Neural cell (in vitro differentiated cells): ENCODE measurements at regions not wholly inside any gene's neighbourhood (a gene's known extent, or its start where the extent isn't known, plus 50 kb on each side); places are given as distances from the start of the nearest gene placed in this dataset.
"Not testable (repeated sequence)": the region's sequence is repeated elsewhere in the genome, so short reads cannot be mapped to it uniquely, and the experiment has no call there.

Source experiments
- H2AFZ ChIP-seq: fragments of 200-600, 300-800 bp; sonication (generic), shearing (Covaris generic); 2 replicates; pipeline ENCODE4 v1.6.0; 2014; ENCODE audit warnings: low read depth, mild to moderate bottlenecking, antibody characterized with exemption, low read length, moderate library complexity
- H3F3A ChIP-seq: fragments of 200-600 bp; shearing (Covaris generic); 2 replicates; pipeline ENCODE4 v1.6.1; 2016; ENCODE audit warnings: mild to moderate bottlenecking, moderate library complexity, mixed read lengths, antibody characterized with exemption, low read length; ENCODE audit not compliant: insufficient read depth, poor library complexity, severe bottlenecking
- H3K27ac ChIP-seq: fragments of 200-600, 300-800 bp; sonication (generic), shearing (Covaris generic); 2 replicates; pipeline ENCODE4 v1.5.1; 2014; ENCODE audit warnings: mild to moderate bottlenecking, low read length, moderate library complexity
- H3K27me3 ChIP-seq: fragments of 300-800, 200-600 bp; sonication (generic), shearing (Covaris generic); 2 replicates; pipeline ENCODE4 v1.6.0; 2014; ENCODE audit warnings: mild to moderate bottlenecking, low read depth, low read length, moderate library complexity; ENCODE audit not compliant: insufficient read depth
- H3K36me3 ChIP-seq: fragments of 300-800, 200-600 bp; sonication (generic), shearing (Covaris generic); 2 replicates; pipeline ENCODE4 v1.5.1; 2014; ENCODE audit warnings: mild to moderate bottlenecking, antibody characterized with exemption, low read length, moderate library complexity; ENCODE audit not compliant: insufficient read depth
- H3K4me2 ChIP-seq: fragments of 300-800, 200-600 bp; sonication (generic), shearing (Covaris generic); 2 replicates; pipeline ENCODE4 v1.6.0; 2014; ENCODE audit warnings: mild to moderate bottlenecking, low read length
- H3K4me3 ChIP-seq: fragments of 300-800, 200-600 bp; sonication (generic), shearing (Covaris generic); 2 replicates; pipeline ENCODE4 v1.5.1; 2014; ENCODE audit warnings: mild to moderate bottlenecking, low read length, moderate library complexity
- H3K79me2 ChIP-seq: fragments of 200-600 bp; shearing (Covaris generic); replicated peaks from 2 replicates; pipeline ENCODE4 v1.6.0; 2014; ENCODE audit warnings: mild to moderate bottlenecking, low read length, moderate library complexity; ENCODE audit not compliant: insufficient read depth
- H3K9ac ChIP-seq: fragments of 300-800, 200-600 bp; sonication (generic), shearing (Covaris generic); 2 replicates; pipeline ENCODE4 v1.6.1; 2016; ENCODE audit warnings: mild to moderate bottlenecking, low read length, mixed read lengths
- H3K9me2 ChIP-seq: fragments of 200-600 bp; shearing (Covaris generic); 2 replicates; pipeline ENCODE4 v1.6.1; 2016; ENCODE audit warnings: mild to moderate bottlenecking, low read length, mixed read lengths; ENCODE audit not compliant: insufficient read depth
- H3K9me3 ChIP-seq: fragments of 200-600, 300-800 bp; sonication (generic), shearing (Covaris generic); 2 replicates; pipeline ENCODE4 v1.6.1; 2016; ENCODE audit warnings: mild to moderate bottlenecking, mixed run types, low read length, moderate library complexity, mixed read lengths
- H4K20me1 ChIP-seq: fragments of 200-600 bp; shearing (Covaris generic); 2 replicates; pipeline ENCODE4 v1.6.1; 2016; ENCODE audit warnings: mild to moderate bottlenecking, mixed run types; ENCODE audit not compliant: insufficient read depth
- RAD21 ChIP-seq: fragments of 450-650 bp; conservative IDR thresholded peaks from 2 replicates; pipeline ENCODE4 v1.6.1; 2014; ENCODE audit warnings: antibody characterized with exemption, mild to moderate bottlenecking, moderate library complexity
- SMC3 ChIP-seq: fragments of 450-650 bp; conservative IDR thresholded peaks from 2 replicates; pipeline ENCODE4 v1.6.1; 2014; ENCODE audit warnings: antibody characterized with exemption, mild to moderate bottlenecking, moderate library complexity; ENCODE audit not compliant: poor library complexity
- TF ChIP-seq, protein P1 (sequence below): fragments of 450-650 bp; IDR thresholded peaks from 2 replicates; pipeline ENCODE4 v1.5.1; 2014; ENCODE audit warnings: antibody characterized with exemption, mild to moderate bottlenecking, moderate library complexity; ENCODE audit not compliant: poor library complexity, severe bottlenecking

DNA sequence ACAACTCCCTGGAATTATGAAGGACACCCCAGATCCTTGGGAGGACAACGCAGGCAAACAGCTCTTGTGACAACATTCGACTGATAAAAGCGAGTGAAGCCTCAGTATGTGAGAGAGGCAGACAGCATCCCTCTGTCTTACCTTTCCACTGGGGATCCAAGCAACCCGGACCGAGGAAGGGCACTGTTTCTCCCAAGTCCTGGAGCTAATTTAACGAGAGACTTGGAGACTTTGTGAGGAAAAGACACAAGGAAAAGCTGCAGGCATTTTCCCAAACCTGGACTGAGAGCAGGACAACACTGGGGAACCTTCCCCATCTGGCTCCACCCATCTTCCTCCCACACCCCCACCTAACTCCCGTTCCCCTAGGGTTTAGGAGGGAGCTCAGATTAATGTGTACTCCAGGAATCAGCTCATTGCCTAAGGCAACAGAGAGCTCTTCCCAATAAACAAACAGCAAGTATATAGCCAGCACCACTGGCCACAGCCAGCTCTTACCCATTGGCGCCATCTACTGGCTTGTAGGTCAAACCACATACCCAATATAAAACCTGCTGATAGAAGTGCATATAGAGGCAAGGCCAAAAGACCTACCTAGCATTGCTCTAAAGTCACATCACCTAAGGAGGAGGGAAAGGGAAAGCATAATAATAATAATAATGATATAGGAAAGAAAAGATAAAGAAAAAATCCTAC is 76.7 kb upstream of the NEK3 start:
- H3K9me2 ChIP-seq, H2AFZ ChIP-seq, H3F3A ChIP-seq, H3K4me2 ChIP-seq, H3K4me3 ChIP-seq, H3K9ac ChIP-seq, H3K27ac ChIP-seq, H4K20me1 ChIP-seq, H3K79me2 ChIP-seq, H3K27me3 ChIP-seq, H3K36me3 ChIP-seq, H3K9me3 ChIP-seq: not testable (repeated sequence)
- TF ChIP-seq, protein P1, sequence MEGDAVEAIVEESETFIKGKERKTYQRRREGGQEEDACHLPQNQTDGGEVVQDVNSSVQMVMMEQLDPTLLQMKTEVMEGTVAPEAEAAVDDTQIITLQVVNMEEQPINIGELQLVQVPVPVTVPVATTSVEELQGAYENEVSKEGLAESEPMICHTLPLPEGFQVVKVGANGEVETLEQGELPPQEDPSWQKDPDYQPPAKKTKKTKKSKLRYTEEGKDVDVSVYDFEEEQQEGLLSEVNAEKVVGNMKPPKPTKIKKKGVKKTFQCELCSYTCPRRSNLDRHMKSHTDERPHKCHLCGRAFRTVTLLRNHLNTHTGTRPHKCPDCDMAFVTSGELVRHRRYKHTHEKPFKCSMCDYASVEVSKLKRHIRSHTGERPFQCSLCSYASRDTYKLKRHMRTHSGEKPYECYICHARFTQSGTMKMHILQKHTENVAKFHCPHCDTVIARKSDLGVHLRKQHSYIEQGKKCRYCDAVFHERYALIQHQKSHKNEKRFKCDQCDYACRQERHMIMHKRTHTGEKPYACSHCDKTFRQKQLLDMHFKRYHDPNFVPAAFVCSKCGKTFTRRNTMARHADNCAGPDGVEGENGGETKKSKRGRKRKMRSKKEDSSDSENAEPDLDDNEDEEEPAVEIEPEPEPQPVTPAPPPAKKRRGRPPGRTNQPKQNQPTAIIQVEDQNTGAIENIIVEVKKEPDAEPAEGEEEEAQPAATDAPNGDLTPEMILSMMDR = peak; percentile 72
- peak; percentile 61 for TF ChIP-seq RAD21
- TF ChIP-seq SMC3 = peak; percentile 41

DNA sequence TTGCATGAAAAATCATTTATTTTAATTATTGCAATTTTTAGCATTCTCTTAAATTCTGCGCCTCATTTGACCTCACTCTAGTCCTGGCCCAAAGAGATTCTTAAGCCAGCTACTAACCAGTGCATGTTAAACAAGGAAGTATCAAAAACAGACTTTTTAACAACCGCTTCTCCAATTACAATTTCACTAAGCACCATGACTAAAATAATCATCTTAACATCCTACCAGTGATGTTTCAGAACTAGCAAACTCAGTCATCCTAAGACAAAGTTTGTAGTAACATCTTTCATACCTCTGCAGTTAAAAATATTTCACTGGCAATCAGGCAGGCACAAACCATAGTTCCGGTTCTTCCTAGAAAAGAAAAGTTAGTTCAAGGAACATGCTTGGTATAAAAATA is 75.5 kb upstream of the NEK3 start:
- H4K20me1 ChIP-seq, H3K9ac ChIP-seq, H3K4me3 ChIP-seq, H3K4me2 ChIP-seq, H3F3A ChIP-seq, H2AFZ ChIP-seq, H3K27me3 ChIP-seq, H3K9me2 ChIP-seq, H3K9me3 ChIP-seq, H3K79me2 ChIP-seq, H3K27ac ChIP-seq, H3K36me3 ChIP-seq: not testable (repeated sequence)

DNA sequence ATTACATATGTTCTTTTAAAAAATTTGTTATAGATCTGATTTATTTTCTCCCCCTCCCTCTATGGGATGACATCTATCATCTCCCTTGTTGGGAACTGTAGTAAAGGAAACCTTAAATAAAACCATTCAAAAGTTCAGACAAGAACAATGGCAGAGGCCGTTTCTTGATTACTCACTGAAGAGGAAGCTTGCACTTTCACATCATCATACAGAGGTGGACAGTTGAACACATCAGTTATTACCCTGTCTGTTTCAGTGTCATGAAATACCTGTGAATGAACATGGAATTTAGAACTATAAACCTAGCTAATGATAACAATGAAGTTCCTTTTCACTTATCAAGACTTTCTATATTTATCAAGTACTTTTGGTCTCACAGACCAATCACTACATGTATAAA is 63.7 kb upstream of the NEK3 start:
- not testable (repeated sequence) for H3K79me2 ChIP-seq, H3F3A ChIP-seq, H3K9me2 ChIP-seq, H4K20me1 ChIP-seq, H3K27ac ChIP-seq, H3K9me3 ChIP-seq, H2AFZ ChIP-seq, H3K27me3 ChIP-seq, H3K9ac ChIP-seq, H3K4me2 ChIP-seq, H3K4me3 ChIP-seq, H3K36me3 ChIP-seq

DNA sequence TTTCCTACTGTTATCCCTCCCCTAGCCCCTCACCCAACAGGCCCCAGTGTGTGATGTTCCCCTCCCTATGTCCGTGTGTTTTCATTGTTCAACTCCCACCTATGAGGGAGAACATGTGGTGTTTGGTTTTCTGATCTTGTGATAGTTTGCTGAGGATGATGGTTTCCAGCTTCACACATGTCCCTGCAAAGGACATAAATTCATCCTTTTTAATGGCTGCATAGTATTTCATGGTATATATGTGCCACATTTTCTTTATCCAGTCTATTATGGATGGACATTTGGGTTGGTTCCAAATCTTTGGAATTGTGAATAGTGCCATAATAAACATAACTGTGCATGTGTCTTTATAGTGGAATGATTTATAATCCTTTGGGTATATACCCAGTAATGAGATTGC is 54.5 kb upstream of the NEK3 start:
- H4K20me1 ChIP-seq, H3F3A ChIP-seq: not testable (repeated sequence)

DNA sequence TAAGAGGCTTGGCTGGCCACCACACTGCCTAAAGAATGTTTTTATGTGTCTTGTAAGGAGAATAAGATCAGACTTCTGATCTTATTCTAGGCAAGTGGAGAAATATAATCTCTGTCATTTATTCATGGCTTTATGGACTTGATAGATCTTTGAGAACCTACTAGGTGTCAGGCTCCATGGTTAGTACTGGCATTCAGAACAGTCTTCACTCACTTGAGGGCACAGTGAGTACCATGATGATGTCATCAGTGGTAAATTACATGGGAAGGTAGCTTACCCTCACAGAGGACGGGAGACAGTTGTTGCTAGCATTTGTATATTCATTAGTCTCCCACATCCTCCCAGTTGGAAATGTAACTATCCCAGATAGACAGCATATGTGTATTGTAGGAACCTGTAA is 53.5 kb upstream of the NEK3 start:
- H2AFZ ChIP-seq, H4K20me1 ChIP-seq, H3K9ac ChIP-seq, H3F3A ChIP-seq, H3K9me3 ChIP-seq, H3K36me3 ChIP-seq, H3K27ac ChIP-seq, H3K4me3 ChIP-seq, H3K79me2 ChIP-seq, H3K4me2 ChIP-seq, H3K27me3 ChIP-seq, H3K9me2 ChIP-seq: not testable (repeated sequence)

More for the DNA sequence above, 54.5 kb upstream of the NEK3 start:
- H3K79me2 ChIP-seq, H3K27me3 ChIP-seq, H3K9ac ChIP-seq, H3K36me3 ChIP-seq, H3K9me3 ChIP-seq, H3K27ac ChIP-seq, H2AFZ ChIP-seq, H3K4me2 ChIP-seq, H3K4me3 ChIP-seq, H3K9me2 ChIP-seq: not testable (repeated sequence)

DNA sequence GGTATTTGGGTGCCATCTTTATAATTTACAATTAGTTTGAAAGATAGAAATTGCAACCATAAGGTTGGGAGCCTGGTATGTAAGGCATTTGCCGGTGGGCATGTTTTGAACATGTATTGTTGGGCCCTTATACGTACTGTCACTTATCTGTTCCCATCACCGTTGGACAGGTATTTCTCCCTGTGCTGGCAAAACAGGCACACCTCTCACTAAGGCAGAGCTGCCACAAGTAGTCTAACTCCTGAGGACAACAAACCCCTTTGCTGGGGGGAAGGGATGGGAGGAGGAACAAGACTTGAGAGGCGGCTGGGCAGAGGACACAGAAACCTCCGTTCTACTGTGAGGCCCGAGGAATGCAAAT is 52.0 kb upstream of the NEK3 start:
- H3K4me3 ChIP-seq, H3K27me3 ChIP-seq, H3K36me3 ChIP-seq, H3F3A ChIP-seq, H3K9me3 ChIP-seq, H3K4me2 ChIP-seq, H2AFZ ChIP-seq, H4K20me1 ChIP-seq, H3K9me2 ChIP-seq, H3K27ac ChIP-seq, H3K9ac ChIP-seq, H3K79me2 ChIP-seq: not testable (repeated sequence)

DNA sequence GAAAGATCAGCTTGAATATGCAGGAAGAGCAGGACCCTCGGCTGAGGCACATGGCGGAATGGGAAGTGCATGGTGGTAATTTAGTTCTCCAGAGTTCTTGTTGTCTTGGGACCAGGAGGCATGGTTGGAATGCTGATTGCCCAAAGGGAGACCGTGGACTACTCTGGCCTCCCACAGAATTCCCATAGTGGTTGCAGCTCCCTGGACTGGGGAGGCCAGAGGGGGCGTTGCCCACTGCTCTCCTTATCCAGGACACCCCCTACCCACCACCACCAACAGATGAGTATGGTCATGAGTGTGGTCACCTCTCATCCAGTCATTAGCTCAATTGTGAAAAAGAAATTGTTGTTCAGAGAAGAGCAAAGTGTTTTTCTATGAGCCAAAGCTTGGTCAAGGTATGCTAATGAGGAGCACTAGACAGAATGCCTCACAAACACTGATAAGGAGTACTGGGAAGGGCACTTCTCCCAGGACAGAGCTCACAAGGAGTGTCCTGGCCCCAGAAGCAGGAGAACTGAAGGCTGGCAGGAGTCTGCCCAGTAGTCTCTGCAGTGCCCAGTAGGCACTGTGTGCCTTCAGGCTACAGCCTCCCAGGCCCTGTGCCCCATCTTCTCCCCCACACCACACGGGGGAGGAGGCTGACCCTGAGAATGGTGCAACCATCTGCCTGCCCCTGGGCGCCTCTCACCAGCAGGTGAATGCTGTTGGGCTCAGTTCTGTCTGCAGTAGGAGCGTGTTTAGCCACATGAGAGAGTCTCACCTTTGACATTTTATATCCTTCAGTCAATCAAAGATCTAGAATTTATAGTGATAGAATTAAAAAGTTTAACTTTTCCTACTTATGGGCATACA is 51.4 kb upstream of the NEK3 start:
- H3K4me2 ChIP-seq, H4K20me1 ChIP-seq, H2AFZ ChIP-seq, H3K9ac ChIP-seq, H3K36me3 ChIP-seq, H3K4me3 ChIP-seq, H3K9me3 ChIP-seq, H3K9me2 ChIP-seq, H3K27ac ChIP-seq, H3K27me3 ChIP-seq, H3K79me2 ChIP-seq, H3F3A ChIP-seq: not testable (repeated sequence)
